ENCODE measurements at regions not wholly inside any gene's neighbourhood (a gene's known extent, or its start where the extent isn't known, plus 50 kb on each side); places are given as distances from the start of the nearest gene placed in this dataset.

GRCh38 chr10:46096909-46097575, 51.0 kb upstream of the MSMB start:
- TF ChIP-seq SUZ12 (IDR thresholded peaks at IDR 0.05; ENCODE audit: extremely low read depth, insufficient read depth, insufficient read length) (no peak), ZNF274 (IDR thresholded peaks at IDR 0.05; ENCODE audit: low read depth, low read length) (no peak), YY1 (IDR thresholded peaks at IDR 0.05; ENCODE audit: insufficient read depth, insufficient read length) (no peak)
